ENCODE measurements at regions not wholly inside any gene's neighbourhood (a gene's known extent, or its start where the extent isn't known, plus 50 kb on each side); places are given as distances from the start of the nearest gene placed in this dataset.

DNA sequence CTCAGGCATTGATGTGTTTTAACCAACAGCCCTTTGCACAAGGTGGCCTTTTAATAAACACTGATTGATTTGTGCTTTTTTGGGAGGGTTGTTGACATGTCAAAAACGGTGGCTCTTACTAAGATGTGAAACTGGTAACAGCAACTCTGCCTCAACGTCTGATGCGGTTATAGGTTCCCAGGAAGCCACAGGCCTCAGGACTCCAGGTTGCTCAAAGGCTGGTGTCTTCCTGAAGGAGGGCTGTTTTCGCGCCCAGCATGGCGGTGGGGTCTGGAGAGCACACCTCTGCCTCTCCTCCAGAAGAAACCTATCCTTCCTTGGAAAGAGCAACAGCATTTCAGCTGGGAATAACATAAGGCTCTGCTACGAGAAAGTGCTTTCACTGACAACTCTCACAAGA is 187.5 kb downstream of the IRF8 start:
- no peak overlapping the region for H3K4me3 ChIP-seq
- intact Hi-C loops (cut with micrococcal nuclease), result no loop called here
- no peaks in the 10 kb centered on the region for H3K4me1 ChIP-seq
- TF ChIP-seq, protein P1, sequence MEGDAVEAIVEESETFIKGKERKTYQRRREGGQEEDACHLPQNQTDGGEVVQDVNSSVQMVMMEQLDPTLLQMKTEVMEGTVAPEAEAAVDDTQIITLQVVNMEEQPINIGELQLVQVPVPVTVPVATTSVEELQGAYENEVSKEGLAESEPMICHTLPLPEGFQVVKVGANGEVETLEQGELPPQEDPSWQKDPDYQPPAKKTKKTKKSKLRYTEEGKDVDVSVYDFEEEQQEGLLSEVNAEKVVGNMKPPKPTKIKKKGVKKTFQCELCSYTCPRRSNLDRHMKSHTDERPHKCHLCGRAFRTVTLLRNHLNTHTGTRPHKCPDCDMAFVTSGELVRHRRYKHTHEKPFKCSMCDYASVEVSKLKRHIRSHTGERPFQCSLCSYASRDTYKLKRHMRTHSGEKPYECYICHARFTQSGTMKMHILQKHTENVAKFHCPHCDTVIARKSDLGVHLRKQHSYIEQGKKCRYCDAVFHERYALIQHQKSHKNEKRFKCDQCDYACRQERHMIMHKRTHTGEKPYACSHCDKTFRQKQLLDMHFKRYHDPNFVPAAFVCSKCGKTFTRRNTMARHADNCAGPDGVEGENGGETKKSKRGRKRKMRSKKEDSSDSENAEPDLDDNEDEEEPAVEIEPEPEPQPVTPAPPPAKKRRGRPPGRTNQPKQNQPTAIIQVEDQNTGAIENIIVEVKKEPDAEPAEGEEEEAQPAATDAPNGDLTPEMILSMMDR (IDR thresholded peaks at IDR 0.05; ENCODE audit: borderline replicate concordance), result no peak
- H3K9me3 ChIP-seq (replicated peaks), result no peaks in the 10 kb centered on the region
- peaks cover 96% of the 10 kb centered on the region for H3K27me3 ChIP-seq (ENCODE audit: low read depth)
- H3K27ac ChIP-seq (replicated peaks), result no peak overlapping the region
- H3K36me3 ChIP-seq, result no peaks in the 10 kb centered on the region
- DNase-seq, result no peak

DNA sequence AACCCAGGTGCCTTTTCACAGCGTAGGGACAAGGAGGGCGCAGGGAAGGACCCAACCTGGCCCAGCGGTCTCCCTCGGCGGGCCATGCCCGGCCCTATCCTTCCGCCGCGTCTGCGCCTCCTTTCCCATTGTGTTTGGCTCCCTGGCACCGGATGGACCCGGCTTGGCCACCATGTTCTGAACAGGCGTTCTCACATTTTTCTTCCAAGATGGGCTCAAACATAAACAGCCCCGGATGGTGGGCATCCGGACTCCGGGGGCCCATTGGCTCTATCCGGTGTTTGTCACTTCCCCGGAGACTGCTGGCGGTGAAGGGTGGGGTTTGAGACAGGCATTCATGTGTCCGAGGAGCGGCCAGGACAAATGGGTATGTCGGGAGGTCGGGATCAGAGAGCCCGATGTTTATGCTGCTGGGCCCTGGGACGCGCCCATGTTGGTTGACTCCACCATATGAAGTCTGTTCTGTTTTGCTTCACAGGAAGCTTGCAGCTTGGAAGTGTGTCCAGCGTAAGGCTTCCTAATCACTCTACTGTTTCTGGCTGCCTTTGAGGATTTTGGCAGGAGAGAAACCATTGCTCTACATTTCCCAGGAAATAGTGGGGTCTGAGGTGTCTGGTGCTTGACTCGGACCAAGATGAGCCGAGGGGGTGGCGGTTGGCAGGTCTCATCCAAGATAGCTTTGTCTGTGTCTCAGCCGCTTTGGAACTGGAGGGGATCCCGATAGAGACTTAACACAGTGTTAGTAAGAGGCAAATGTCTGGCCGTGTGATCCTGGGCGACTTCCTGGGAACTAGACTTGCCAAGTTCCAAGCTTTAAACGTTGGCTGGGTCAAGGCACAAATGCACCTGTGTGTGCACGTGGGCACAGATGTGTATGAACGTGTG is 188.3 kb downstream of the IRF8 start:
- DNase-seq, result no peak
- H3K27me3 ChIP-seq (ENCODE audit: low read depth), result peaks cover 88% of the 10 kb centered on the region
- TF ChIP-seq, protein P1 (IDR thresholded peaks at IDR 0.05; ENCODE audit: borderline replicate concordance), result no peak
- H3K4me3 ChIP-seq, result no peak overlapping the region
- no peaks in the 10 kb centered on the region for H3K9me3 ChIP-seq (replicated peaks)
- H3K4me1 ChIP-seq, result no peaks in the 10 kb centered on the region
- H3K27ac ChIP-seq (replicated peaks), result no peak overlapping the region
- intact Hi-C loops (cut with micrococcal nuclease), result no loop called here
- no peaks in the 10 kb centered on the region for H3K36me3 ChIP-seq

GRCh38 chr16:86087896-86088230 is 188.9 kb downstream of the IRF8 start:
- Histone ChIP-seq H3K4me3 (no peak overlapping the region), H3K9me3 (replicated peaks) (no peaks in the 10 kb centered on the region), H3K27ac (replicated peaks) (no peak overlapping the region), H3K27me3 (ENCODE audit: low read depth) (peaks cover 82% of the 10 kb centered on the region), H3K4me1 (no peaks in the 10 kb centered on the region), H3K36me3 (no peaks in the 10 kb centered on the region)
- intact Hi-C loops (cut with micrococcal nuclease), result no loop called here
- TF ChIP-seq, protein P1 (IDR thresholded peaks at IDR 0.05; ENCODE audit: borderline replicate concordance), result no peak
- DNase-seq, result no peak

- peaks cover 77% of the 10 kb centered on the region for H3K27me3 ChIP-seq (ENCODE audit: low read depth)
These were observed 189.3 kb downstream of the IRF8 start for GRCh38 chr16:86088287-86088686.

GRCh38 chr16:86088816-86089215 is 189.9 kb downstream of the IRF8 start:
- no peaks in the 10 kb centered on the region for H3K4me1 ChIP-seq
- no peaks in the 10 kb centered on the region for H3K9me3 ChIP-seq (replicated peaks)
- no peak overlapping the region for H3K27ac ChIP-seq (replicated peaks)
- TF ChIP-seq, protein P1 (IDR thresholded peaks at IDR 0.05; ENCODE audit: borderline replicate concordance), result no peak
- DNase-seq, result no peak
- H3K4me3 ChIP-seq, result no peak overlapping the region
- no peaks in the 10 kb centered on the region for H3K36me3 ChIP-seq
- H3K27me3 ChIP-seq (ENCODE audit: low read depth), result peaks cover 72% of the 10 kb centered on the region
- intact Hi-C loops (cut with micrococcal nuclease), result no loop called here

More at GRCh38 chr16:86088287-86088686, 189.3 kb downstream of the IRF8 start:
- no peak for DNase-seq
- H3K4me1 ChIP-seq, result no peaks in the 10 kb centered on the region
- no peaks in the 10 kb centered on the region for H3K36me3 ChIP-seq
- H3K4me3 ChIP-seq, result no peak overlapping the region
- H3K9me3 ChIP-seq (replicated peaks), result no peaks in the 10 kb centered on the region
- H3K27ac ChIP-seq (replicated peaks), result no peak overlapping the region
- intact Hi-C loops (cut with micrococcal nuclease), result no loop called here
- TF ChIP-seq, protein P1 (IDR thresholded peaks at IDR 0.05; ENCODE audit: borderline replicate concordance), result no peak
